AG04449 (cell line): ENCODE measurements at regions not wholly inside any gene's neighbourhood (a gene's known extent, or its start where the extent isn't known, plus 50 kb on each side); places are given as distances from the start of the nearest gene placed in this dataset.
"Not testable (repeated sequence)": the region's sequence is repeated elsewhere in the genome, so short reads cannot be mapped to it uniquely, and the experiment has no call there.

ENCODE experiments used
- CTCF ChIA-PET: fragments of 350-600 bp; formaldehyde crosslinking; extraction: SDS; loops from one replicate; lab custom pipeline; 2021; ENCODE audit warnings: antibody characterized with exemption; lab: Yijun Ruan, JAX
- POLR2A ChIA-PET: fragments of 400-600, 350-600 bp; formaldehyde crosslinking; extraction: SDS; loops from one replicate; lab custom pipeline; 2020; ENCODE audit warnings: antibody characterized with exemption, inconsistent platforms; lab: Yijun Ruan, JAX
- DNase-seq: peaks from one replicate; pipeline ENCODE4 v3.0.0-alpha.2; 2010; ENCODE audit warnings: low read depth, low spot score
- H3K4me3 ChIP-seq: 2 replicates; pipeline ENCODE4 v1.5.1; 2011; ENCODE audit warnings: low read depth, mild to moderate bottlenecking, control low read depth, low read length
- CTCF ChIP-seq: IDR thresholded peaks from one replicate; pipeline ENCODE4 v1.5.1; 2011; ENCODE audit warnings: mild to moderate bottlenecking, moderate library complexity, low read length, control low read depth, inconsistent platforms; ENCODE audit not compliant: insufficient read depth; ENCODE audit errors: missing control alignments

GRCh38 chr2:65991381-65992197 lies 443.3 kb upstream of the MEIS1 start:
- ChIA-PET CTCF (no interaction called here), POLR2A (no interaction called here)
- no peak overlapping the region for H3K4me3 ChIP-seq
- DNase-seq = no peak
- TF ChIP-seq CTCF = no peak

- no peak overlapping the region for H3K4me3 ChIP-seq
- POLR2A ChIA-PET = no interaction called here
- CTCF ChIA-PET = no interaction called here
- DNase-seq = no peak
- no peak for TF ChIP-seq CTCF
Measured at GRCh38 chr2:65985986-65986385, 448.9 kb upstream of the MEIS1 start.

GRCh38 chr2:65980531-65980930 lies 454.4 kb upstream of the MEIS1 start:
- ChIA-PET POLR2A (no interaction called here), CTCF (no interaction called here)
- no peak for TF ChIP-seq CTCF
- H3K4me3 ChIP-seq = no peak overlapping the region
- DNase-seq = no peak

GRCh38 chr2:65979446-65979845 lies 455.5 kb upstream of the MEIS1 start:
- POLR2A ChIA-PET = no interaction called here
- CTCF ChIA-PET = no interaction called here
- no peak overlapping the region for H3K4me3 ChIP-seq
- DNase-seq = no peak
- no peak for TF ChIP-seq CTCF

GRCh38 chr2:65974067-65974723 lies 460.7 kb upstream of the MEIS1 start:
- no peak for DNase-seq
- no peak overlapping the region for H3K4me3 ChIP-seq
- ChIA-PET CTCF (interaction anchor here (0.6 kb wide), 1 partner anchor 13 kb away, joined by 3 read pairs; no protein-coding TSS in a partner anchor), POLR2A (no interaction called here)
- peak; percentile 1 for TF ChIP-seq CTCF

GRCh38 chr2:65969161-65969560 lies 465.8 kb upstream of the MEIS1 start:
- ChIA-PET POLR2A (no interaction called here), CTCF (no interaction called here)
- TF ChIP-seq CTCF = no peak
- DNase-seq = no peak
- no peak overlapping the region for H3K4me3 ChIP-seq

- POLR2A ChIA-PET, DNase-seq, CTCF ChIA-PET, H3K4me3 ChIP-seq: not testable (repeated sequence)
Measured at GRCh38 chr2:65963303-65963702, 471.6 kb upstream of the MEIS1 start.
